Endothelial cell of umbilical vein (primary cell): ENCODE measurements at regions not wholly inside any gene's neighbourhood (a gene's known extent, or its start where the extent isn't known, plus 50 kb on each side); places are given as distances from the start of the nearest gene placed in this dataset.

Experiments
- EZH2 ChIP-seq: IDR thresholded peaks from 2 replicates; pipeline ENCODE4 v1.6.1; 2012; ENCODE audit warnings: borderline replicate concordance, low read depth, mild to moderate bottlenecking, moderate library complexity, low read length, inconsistent platforms; ENCODE audit not compliant: severe bottlenecking
- MYC ChIP-seq: IDR thresholded peaks from one replicate; pipeline ENCODE4 v1.6.1; 2011; ENCODE audit warnings: mild to moderate bottlenecking, low read depth, low read length
- POLR2A ChIP-seq: IDR thresholded peaks from 2 replicates; pipeline ENCODE4 v1.6.1; 2012; ENCODE audit warnings: low read depth, mild to moderate bottlenecking, control low read depth, low read length
- POLR2AphosphoS5 ChIP-seq: IDR thresholded peaks from 2 replicates; pipeline ENCODE4 v1.6.1; 2012; ENCODE audit warnings: low read depth, mild to moderate bottlenecking, control low read depth, low read length, moderate library complexity; ENCODE audit not compliant: insufficient read depth
- TF ChIP-seq, protein P1 (sequence below), 2 donors: IDR thresholded peaks; 1 replicate in 1 of 2; 2 replicates in 1 of 2; pipeline ENCODE4 v1.5.1; 2011; ENCODE audit warnings: low read length in 2 of 2, mild to moderate bottlenecking in 2 of 2, moderate library complexity in 2 of 2, control low read depth in 1 of 2, inconsistent platforms in 1 of 2, low read depth in 1 of 2; ENCODE audit not compliant: insufficient read depth in 1 of 2; ENCODE audit errors: extremely low read depth in 1 of 2

DNA sequence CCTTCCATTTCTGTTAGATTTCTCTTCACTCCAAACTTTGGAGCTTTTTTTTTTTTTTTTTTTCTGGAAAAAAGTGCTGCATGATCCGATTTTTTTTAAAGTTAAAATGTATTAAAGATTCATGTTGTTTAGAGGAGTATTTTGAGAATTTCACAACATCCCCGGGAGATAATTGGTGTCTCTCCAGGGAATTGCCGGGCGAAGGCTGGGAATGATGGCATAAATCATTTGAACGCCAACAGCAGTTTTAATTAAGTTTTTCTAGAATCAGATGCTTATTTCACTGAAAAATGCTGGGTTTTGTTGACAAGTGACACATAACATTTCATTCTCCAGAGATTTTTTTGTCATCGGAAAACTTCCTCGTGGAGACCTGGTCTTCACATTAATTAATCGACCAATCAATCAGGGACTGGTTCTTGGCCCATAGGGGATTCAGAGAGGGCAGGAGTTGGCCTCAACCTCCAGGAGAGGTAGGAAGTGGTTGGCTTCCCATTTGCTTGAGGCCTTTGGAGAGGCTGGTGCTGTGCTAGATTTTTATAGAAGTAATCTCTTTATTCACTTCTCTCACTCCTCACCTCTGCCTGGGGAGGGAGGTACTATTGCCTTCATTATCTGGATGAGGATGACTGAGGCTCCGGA lies 439.4 kb downstream of the TYW1 start:
- TF ChIP-seq POLR2A, result no peak
- no peak for TF ChIP-seq POLR2AphosphoS5
- TF ChIP-seq, protein P1, sequence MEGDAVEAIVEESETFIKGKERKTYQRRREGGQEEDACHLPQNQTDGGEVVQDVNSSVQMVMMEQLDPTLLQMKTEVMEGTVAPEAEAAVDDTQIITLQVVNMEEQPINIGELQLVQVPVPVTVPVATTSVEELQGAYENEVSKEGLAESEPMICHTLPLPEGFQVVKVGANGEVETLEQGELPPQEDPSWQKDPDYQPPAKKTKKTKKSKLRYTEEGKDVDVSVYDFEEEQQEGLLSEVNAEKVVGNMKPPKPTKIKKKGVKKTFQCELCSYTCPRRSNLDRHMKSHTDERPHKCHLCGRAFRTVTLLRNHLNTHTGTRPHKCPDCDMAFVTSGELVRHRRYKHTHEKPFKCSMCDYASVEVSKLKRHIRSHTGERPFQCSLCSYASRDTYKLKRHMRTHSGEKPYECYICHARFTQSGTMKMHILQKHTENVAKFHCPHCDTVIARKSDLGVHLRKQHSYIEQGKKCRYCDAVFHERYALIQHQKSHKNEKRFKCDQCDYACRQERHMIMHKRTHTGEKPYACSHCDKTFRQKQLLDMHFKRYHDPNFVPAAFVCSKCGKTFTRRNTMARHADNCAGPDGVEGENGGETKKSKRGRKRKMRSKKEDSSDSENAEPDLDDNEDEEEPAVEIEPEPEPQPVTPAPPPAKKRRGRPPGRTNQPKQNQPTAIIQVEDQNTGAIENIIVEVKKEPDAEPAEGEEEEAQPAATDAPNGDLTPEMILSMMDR (IDR thresholded peaks at IDR 0.05; ENCODE audit: extremely low read depth in 1 of 2, insufficient read depth in 1 of 2, low read depth in 1 of 2, low read length in 2 of 2), result no peak
- TF ChIP-seq EZH2, result no peak
- no peak for TF ChIP-seq MYC
